ENCODE measurements at regions not wholly inside any gene's neighbourhood (a gene's known extent, or its start where the extent isn't known, plus 50 kb on each side); places are given as distances from the start of the nearest gene placed in this dataset.

GRCh38 chr2:12941203-12941602 is 224.5 kb downstream of the TRIB2 start:
- TF ChIP-seq ZBTB26 (CRISPR knock-in tag; IDR thresholded peaks at IDR 0.05) (no peak), POLR2A (conservative IDR thresholded peaks at IDR 0.05) (no peak), SRF (CRISPR knock-in tag; IDR thresholded peaks at IDR 0.05) (no peak), ZNF79 (CRISPR knock-in tag; IDR thresholded peaks at IDR 0.05; ENCODE audit: low read depth) (no peak), E2F4 (CRISPR knock-in tag; IDR thresholded peaks at IDR 0.05; ENCODE audit: low read depth) (no peak), HLTF (IDR thresholded peaks at IDR 0.05) (no peak), ELF4 (CRISPR knock-in tag; IDR thresholded peaks at IDR 0.05) (no peak)
